Bone marrow (tissue), 2 donors: ENCODE measurements at regions not wholly inside any gene's neighbourhood (a gene's known extent, or its start where the extent isn't known, plus 50 kb on each side); places are given as distances from the start of the nearest gene placed in this dataset.

ENCODE experiments used
- DNase-seq, 2 donors: peaks; one replicate each; lab custom pipeline; 2025; lab: John Stamatoyannopoulos, UW

DNA sequence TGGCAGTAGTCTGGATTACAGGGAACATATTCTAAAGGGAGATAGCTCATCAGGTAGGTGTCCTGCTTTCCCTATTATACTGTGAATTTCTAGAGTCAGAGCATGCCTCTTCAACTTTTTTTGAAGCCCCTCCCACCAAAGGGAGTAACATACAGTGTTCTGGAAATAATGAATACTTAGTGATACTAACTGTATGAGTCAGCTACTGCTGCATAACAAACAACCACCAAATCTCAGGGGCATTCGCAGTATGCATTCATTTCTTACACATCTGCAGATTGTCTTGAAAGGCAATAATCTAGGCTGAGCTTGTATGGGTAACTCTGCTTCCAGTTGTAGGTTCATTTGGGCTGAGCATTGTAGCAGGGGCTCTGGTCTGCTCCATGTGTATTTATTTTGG, 409.7 kb upstream of the SPRED2 start:
- DNase-seq = no peak

- DNase-seq = no peak
Observed at GRCh38 chr2:65835975-65836549, 403.7 kb upstream of the SPRED2 start.

DNA sequence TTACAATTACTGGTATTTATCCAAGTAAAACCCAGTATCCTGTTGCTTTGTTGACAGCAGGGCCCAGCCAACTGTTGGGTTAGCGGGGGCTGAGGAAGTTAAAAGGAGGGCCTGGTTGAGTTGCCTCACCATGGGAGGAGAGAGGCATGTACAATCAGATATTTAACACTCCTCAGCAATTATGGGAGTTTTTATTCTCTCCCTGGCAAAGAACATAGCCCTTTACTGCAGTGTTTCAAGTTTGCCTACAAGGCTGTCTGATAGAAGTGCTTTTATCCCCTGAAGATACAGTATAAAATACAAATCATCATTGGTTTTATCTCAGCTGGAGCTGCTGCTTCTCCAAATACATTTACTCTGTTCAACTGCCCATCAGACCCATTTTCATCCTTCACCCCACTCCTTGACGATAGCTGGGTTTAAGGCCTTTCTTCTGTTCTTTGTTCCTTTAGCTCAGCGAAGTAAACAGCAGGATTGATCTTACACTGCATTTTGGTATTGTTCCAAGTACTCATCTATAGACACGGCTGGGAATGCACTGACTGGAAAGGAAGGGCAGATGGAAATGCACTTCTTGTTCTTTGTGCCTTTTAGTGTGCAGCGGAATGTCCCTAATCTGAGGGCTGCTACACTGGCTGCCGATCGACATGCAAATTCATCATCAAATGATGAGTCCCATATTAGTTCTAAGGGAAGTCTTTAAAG, 402.5 kb upstream of the SPRED2 start:
- no peak for DNase-seq

DNA sequence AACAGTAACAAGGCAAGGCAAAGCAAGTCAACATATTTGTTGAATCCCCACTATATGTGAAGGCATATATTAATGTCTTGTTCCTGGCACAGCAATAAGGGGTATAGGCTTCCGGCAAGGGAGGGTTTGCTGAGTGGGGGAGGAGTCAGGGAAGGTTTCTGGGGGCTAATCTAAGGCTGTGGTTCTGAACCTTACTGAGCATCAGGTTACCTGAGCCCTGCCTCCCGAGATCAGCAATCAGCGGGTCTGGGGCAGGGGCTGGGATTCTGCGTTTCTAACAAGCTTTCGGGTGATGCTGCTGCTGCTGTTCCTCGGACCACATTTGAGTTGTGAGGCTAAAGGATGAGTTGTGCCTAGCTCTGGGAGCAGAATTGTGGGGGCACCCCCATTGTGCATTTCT, 401.7 kb upstream of the SPRED2 start:
- no peak for DNase-seq

- DNase-seq = no peak
Observed at GRCh38 chr2:65831509-65831908, 399.1 kb upstream of the SPRED2 start.

GRCh38 chr2:65826567-65826966, 394.2 kb upstream of the SPRED2 start:
- DNase-seq = no peak

DNA sequence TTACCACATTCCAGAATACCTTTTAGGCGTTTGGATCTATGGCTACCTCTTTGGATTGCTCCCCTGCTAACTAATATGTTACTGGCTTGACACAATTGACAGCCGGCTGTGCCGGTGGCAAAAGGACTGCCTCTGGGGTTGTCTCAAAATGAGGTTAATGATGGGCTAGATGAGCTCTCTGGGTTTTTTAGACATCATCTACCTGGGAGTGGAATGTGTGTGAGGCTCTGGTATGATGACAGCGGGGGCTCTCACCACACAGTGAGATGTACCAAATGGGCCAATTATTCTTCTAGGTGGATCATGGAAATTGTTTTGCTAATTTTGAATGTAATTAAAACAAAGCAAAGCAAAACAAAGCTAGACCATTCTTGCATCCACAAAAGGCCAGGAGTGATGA, 391.1 kb upstream of the SPRED2 start:
- no peak for DNase-seq

DNA sequence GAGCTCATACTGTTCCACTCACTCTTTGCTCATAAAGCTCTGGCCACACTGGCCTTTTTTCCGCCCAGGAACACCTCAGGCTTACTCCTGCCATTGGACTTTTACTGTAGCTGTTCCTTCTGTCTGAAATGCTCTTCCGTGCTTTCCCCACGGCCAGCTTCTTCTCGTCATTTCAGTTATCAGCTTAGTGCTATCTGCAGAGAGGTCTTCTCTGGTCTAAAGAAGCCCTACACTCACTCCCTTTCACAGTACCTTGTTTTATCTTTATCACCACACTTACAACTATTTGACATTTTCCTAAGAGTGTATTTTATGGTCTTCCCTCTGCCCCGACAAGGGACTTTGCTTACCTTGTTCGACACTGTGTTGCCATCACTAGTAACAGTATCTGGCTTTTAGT, 388.1 kb upstream of the SPRED2 start:
- DNase-seq = no peak

GRCh38 chr2:65819963-65820362, 387.6 kb upstream of the SPRED2 start:
- no peak for DNase-seq

DNA sequence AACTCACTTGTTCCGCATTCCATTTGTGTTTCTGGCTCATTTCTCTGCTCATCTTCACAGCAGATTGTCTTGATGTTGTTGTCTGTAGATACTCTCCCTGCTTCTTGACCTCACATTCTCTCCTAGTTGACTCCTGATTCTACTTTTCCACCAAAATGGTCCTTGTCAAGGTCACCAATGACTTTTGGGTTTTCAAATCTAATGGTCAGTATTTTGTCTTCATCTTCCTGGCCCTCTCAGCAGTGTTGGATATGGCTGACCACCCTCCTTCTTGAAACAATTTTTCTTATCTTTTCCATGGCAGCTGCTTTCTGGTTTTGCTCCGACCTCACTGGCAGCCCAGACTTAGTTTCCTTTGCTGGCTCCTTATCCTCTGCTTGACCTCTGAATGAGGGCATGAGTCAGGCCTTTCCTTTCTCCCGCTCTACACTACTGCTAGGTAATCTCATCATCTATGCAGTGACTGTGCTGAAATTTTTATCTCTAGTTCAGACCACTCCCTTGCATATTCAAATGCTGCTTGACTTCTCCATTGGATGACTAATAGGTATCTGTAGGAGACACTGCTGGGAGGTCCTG, 386.6 kb upstream of the SPRED2 start:
- DNase-seq = no peak

DNA sequence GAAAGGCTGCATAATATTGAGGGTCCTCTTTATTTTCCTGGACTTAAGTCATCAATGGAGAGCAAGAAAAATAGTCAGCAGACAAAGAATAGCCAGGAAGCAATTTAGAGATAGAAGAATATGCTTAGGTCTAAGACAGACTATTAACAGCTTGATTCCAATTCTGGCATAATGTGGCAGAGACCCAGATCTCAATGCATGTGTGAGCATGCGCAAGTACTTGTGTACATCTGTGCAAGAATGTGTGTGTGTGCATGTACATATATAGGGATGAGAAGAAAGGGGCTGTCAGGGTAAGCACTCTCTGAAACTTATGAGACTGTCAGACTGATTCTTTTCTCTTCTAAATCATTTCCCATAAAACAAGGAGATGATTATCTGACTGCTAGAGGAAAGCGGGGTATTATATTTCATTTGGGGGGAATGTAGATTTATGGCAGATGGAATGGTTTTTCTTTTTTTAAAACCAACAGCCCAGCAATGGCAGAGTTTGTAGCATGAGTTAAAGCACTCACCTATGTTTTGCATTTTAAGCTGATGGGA, 381.3 kb upstream of the SPRED2 start:
- DNase-seq = no peak

DNA sequence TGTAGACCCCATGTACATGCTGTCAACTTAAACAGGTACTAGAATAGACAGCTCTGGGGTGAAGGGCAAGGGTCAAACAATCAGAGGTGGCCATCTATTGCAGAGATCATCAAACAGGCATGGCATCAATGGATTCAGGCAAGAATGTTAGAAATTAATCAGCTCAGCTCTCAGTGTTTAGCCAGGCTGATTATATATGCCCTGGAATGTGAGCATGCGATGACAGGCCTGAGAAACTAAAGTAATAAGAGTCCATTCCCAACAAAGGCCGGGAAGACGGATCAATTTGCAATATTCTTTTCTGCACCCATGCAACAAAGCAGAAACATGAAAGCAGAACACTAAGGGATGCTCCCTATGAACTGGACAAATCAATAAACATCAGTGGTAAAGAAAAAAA, 380.5 kb upstream of the SPRED2 start:
- no peak for DNase-seq

DNA sequence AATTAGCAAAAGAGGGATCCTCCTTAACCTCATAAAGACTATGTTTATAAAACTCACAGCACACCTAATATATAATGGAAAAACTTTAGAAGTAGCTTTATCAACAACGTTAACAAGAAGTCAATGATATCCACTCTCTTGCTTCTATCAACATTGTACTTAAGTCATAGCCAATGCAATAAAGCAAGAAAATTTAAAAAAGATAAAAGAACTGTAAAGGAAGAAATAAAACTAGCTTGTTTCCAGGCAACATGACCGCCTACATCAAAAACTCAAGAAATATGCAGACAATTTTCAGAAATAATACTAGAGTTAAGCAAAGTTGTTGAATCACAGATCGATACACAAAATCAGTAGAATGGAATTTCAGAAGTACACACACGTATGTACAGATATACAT, 375.5 kb upstream of the SPRED2 start:
- no peak for DNase-seq

- DNase-seq = no peak
Observed at GRCh38 chr2:65804777-65805176, 372.4 kb upstream of the SPRED2 start.

DNA sequence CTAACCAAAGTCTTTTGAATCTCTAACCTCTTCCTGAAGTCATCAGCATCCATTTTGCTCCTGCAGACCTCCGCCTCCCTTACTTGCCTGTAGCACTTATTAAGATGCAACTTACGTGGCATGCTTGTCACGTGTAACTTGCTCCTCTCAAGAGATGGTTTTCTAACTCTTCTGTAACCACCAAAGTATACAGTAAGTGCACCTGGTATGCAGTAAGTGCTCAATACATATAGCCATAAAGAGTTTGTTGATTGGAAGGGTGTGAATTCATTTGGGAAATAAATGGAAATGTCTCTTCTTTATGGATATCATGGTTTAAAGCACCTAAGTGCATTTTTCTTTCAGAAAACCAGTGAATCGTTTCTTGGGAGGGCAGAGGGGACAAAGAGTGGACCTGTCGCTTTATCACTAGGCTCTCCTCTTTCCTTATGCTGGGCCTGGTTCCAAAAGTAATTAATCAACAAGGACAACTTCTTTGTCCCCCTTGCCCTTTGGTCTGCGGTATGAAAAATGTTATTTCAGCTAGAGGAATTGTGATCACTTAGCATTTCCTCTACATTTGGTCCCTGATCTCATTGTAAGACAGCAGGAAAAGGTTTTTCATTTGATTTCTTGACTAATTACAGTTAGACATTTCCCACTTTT, 370.0 kb upstream of the SPRED2 start:
- no peak for DNase-seq

GRCh38 chr2:65800998-65801397, 368.6 kb upstream of the SPRED2 start:
- no peak for DNase-seq

DNA sequence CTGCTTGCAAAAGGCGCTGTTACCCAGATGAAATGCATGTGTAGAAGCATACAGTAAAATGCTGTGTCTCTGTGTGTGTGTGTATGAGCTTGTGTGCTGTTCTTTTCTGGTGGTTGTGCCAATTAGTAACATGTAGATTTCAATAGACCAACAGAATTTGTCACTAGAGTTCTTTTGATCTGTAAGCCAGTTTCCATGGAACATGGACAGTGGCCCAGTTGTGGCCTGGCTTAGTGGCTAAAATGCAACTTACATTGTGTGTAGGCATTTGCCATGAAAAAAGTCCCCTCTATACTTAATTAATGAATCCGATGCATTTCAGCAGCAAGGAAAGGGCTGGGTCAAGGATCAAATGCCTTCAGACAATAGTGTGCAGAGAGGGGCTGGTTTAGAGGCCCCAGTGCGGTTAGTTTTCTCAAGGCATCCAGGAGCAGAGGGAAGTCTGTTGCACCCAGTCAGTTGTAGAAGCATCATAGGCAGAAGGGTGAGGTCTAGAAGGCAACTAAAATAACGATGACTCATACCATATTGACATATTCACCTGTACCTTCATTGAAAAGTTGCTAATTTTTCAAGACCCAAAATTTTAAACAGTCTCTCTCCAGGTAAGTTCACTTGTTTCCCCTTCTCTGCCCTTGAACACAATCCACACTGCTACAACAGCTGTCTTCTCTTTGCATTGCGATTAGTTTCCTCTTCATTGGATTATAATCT, 366.9 kb upstream of the SPRED2 start:
- DNase-seq = no peak

DNA sequence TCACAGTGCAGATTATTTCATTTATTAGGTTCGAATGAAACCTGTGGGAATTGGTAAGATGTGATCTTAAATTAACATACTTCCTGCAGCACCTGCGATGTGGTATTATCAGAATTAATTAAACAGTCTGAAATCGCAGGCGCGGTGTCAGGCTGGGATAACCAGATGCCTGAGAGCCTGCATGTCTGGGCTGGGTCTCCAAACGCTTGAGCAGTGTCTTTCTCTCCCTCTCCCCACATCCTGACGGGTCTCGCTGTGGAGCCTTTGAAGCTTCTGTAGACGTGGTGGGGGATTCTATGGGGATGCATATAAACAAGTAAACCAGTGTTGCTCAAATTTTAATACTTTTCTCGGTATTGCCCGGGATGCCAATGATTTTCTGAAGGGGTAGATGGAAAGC, 366.2 kb upstream of the SPRED2 start:
- no peak for DNase-seq

DNA sequence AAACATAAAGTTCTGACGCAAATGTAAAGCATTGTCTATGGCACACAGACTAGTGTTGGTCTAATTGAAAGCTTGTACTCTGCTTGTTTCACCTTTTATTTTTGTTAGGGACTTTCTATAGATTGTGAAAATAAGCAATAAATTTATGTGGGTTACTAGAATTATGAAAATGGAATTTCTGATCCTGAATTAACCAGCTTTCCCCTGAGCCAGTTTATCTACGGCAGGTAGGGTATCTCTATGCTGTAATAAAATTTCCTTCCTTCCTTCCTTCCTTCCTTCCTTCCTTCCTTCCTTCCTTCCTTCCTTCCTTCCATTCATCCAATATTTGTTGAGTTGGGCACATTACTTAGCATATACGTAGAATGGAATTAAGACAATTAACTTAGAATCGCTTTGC, 362.6 kb upstream of the SPRED2 start:
- DNase-seq = no peak

GRCh38 chr2:65791404-65791975, 359.1 kb upstream of the SPRED2 start:
- no peak for DNase-seq

- no peak for DNase-seq
Observed at GRCh38 chr2:65790676-65790935, 358.2 kb upstream of the SPRED2 start.

DNA sequence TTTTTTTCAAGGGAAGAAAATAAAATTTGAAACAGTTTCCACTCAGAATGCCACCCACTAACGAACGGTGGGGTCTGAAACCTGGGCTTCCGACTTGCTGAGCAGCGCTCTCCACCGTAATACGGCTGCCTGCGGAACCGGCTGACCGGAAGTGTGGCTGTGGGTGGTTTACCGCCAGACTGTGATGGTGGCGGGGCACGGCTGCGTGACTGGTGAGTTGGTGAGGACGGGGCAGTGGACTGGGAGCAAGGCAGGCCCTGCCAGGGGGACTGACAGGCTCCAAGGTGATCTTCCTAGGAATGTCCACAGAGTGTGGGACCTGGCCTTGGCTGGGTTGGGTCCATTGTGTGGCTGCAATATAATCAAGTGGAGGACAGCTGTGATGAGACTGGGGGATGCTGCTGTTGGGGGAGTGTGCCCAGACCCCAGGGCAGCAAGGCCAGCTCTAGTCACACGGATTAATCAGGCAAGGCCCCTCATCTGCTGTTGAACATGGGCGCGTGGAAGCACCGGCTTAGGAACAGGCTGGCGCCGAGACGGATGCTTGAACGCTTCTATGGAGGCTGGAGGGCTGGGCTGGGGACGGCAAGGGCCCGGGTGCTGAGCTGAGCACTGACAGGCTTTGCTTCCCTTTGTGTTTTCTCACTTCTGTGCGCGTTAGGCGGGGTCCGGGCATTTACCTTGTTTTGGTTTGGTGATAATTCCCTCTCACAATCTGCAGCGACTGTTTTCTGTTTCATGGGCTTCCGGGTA, 357.7 kb upstream of the SPRED2 start:
- no peak for DNase-seq
